A549 (cell line): ENCODE measurements at regions not wholly inside any gene's neighbourhood (a gene's known extent, or its start where the extent isn't known, plus 50 kb on each side); places are given as distances from the start of the nearest gene placed in this dataset.

Source experiments
- EP300 ChIP-seq, 2 experiments: fragments of >200 bp; sonication (Bioruptor Twin); formaldehyde crosslinking; IDR thresholded peaks; 2 replicates in 1 of 2; 3 replicates in 1 of 2; pipeline ENCODE4 v1.6.1; 2016 to 2017
- PHF8 ChIP-seq: fragments of 200-600 bp; sonication (generic); IDR thresholded peaks from 2 replicates; pipeline ENCODE4 v1.6.1; 2016; ENCODE audit warnings: low read depth, mild to moderate bottlenecking, antibody characterized with exemption, moderate library complexity, borderline replicate concordance
- POLR2A ChIP-seq: IDR thresholded peaks from 2 replicates; pipeline ENCODE4 v1.6.1; 2012; ENCODE audit warnings: mild to moderate bottlenecking, low read length
- RFX5 ChIP-seq: fragments of 450-650 bp; IDR thresholded peaks from 2 replicates; pipeline ENCODE4 v1.7.1; 2014; ENCODE audit warnings: antibody characterized with exemption, mild to moderate bottlenecking, moderate library complexity
- SREBF2 ChIP-seq: fragments of 450-650 bp; IDR thresholded peaks from 2 replicates; pipeline ENCODE4 v1.6.1; 2014; ENCODE audit warnings: mild to moderate bottlenecking, moderate library complexity
- TFCP2L1 ChIP-seq: fragments of 250-450 bp; sonication (Bioruptor Pico); IDR thresholded peaks from 2 replicates; pipeline ENCODE4 v1.5.0; 2021; ENCODE audit warnings: mild to moderate bottlenecking
- TF ChIP-seq, protein P1 (sequence below): fragments of >200 bp; sonication (Bioruptor Twin); formaldehyde crosslinking; IDR thresholded peaks from 3 replicates; pipeline ENCODE4 v1.5.1; 2016

DNA sequence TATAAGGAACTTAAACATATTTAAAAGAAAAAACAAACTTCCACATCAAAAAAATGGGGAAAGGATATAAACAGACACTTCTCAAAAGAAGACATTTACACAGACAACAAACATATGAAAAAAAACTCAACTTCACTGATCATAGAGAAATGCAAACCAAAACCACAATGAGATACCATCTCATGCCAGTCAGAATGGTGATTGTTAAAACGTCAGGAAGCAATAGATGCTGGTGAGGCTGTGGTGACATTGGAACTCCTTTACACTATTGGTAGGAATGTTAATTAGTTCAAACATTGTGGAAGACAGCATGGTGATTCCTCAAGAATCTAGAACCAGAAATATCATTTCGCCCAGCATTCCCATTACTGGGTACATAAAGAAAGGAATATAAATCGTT is 228.5 kb upstream of the KDM5D start:
- TF ChIP-seq, protein P1, sequence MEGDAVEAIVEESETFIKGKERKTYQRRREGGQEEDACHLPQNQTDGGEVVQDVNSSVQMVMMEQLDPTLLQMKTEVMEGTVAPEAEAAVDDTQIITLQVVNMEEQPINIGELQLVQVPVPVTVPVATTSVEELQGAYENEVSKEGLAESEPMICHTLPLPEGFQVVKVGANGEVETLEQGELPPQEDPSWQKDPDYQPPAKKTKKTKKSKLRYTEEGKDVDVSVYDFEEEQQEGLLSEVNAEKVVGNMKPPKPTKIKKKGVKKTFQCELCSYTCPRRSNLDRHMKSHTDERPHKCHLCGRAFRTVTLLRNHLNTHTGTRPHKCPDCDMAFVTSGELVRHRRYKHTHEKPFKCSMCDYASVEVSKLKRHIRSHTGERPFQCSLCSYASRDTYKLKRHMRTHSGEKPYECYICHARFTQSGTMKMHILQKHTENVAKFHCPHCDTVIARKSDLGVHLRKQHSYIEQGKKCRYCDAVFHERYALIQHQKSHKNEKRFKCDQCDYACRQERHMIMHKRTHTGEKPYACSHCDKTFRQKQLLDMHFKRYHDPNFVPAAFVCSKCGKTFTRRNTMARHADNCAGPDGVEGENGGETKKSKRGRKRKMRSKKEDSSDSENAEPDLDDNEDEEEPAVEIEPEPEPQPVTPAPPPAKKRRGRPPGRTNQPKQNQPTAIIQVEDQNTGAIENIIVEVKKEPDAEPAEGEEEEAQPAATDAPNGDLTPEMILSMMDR, result no peak
- no peak for TF ChIP-seq RFX5
- no peak for TF ChIP-seq POLR2A
- no peak for TF ChIP-seq SREBF2
- TF ChIP-seq PHF8, result no peak
- TF ChIP-seq EP300 (IDR thresholded peaks at IDR 0.05), result no peak
- no peak for TF ChIP-seq TFCP2L1 (CRISPR knock-in tag)
